ENCODE measurements at regions not wholly inside any gene's neighbourhood (a gene's known extent, or its start where the extent isn't known, plus 50 kb on each side); places are given as distances from the start of the nearest gene placed in this dataset.

DNA sequence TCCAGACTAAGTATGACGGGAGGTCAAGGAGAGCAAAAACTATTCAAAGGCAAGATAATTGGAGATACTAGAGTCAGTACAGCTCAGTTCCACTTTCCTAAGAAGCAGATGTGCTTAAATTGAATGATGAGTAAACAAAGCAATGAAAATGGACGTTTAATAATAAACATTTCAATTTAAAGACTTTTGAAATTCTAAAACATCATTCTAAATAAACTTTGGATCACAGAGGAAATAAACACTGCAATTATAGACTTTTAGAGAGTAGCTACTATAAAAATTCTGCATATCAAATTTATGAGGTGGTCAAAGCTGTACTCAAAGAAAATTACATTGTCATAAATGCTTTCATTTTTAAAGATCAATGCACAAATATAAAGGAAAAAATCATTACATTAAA lies 418.3 kb downstream of the GPAM start:
- TF ChIP-seq, protein P1, sequence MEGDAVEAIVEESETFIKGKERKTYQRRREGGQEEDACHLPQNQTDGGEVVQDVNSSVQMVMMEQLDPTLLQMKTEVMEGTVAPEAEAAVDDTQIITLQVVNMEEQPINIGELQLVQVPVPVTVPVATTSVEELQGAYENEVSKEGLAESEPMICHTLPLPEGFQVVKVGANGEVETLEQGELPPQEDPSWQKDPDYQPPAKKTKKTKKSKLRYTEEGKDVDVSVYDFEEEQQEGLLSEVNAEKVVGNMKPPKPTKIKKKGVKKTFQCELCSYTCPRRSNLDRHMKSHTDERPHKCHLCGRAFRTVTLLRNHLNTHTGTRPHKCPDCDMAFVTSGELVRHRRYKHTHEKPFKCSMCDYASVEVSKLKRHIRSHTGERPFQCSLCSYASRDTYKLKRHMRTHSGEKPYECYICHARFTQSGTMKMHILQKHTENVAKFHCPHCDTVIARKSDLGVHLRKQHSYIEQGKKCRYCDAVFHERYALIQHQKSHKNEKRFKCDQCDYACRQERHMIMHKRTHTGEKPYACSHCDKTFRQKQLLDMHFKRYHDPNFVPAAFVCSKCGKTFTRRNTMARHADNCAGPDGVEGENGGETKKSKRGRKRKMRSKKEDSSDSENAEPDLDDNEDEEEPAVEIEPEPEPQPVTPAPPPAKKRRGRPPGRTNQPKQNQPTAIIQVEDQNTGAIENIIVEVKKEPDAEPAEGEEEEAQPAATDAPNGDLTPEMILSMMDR (IDR thresholded peaks at IDR 0.05) = no peak
- TF ChIP-seq POLR2A (IDR thresholded peaks at IDR 0.05) = no peak
- DNase-seq (ENCODE audit: low spot score in 2 of 2) = no peak
- 77 to 79% methylated on average over 2 of the region's 2 CpGs for WGBS, 2 donors
- H3K4me3 ChIP-seq (ENCODE audit: low read depth, poor library complexity, severe bottlenecking) = no peak overlapping the region
- intact Hi-C loops (cut with DNase I; ENCODE audit: low total_unique reads) = no loop called here

DNA sequence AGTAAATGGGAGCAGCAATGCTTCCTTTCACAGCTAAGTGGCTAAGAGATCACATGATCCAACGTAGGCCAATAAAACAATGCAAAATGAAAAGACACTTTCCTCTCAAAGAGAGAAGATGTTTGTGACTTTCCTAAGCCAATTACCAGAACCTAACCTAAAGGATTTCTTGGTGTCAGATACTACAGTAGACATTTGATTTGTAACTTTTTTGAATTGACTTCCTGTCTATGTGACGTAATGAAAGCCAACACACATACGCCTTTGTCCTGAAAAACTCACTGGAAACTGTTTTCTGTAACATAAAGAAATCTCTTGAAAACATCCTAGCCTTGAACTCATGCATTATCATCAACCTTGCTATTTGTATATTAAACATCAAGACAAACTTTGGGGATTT lies 417.1 kb downstream of the GPAM start:
- 73 to 76% methylated on average over 3 of the region's 3 CpGs for WGBS, 2 donors
- H3K4me3 ChIP-seq (ENCODE audit: low read depth, poor library complexity, severe bottlenecking) = no peak overlapping the region
- TF ChIP-seq, protein P1 (IDR thresholded peaks at IDR 0.05) = no peak
- no peak for TF ChIP-seq POLR2A (IDR thresholded peaks at IDR 0.05)
- DNase-seq (ENCODE audit: low spot score in 2 of 2) = no peak
- intact Hi-C loops (cut with DNase I; ENCODE audit: low total_unique reads) = no loop called here

DNA sequence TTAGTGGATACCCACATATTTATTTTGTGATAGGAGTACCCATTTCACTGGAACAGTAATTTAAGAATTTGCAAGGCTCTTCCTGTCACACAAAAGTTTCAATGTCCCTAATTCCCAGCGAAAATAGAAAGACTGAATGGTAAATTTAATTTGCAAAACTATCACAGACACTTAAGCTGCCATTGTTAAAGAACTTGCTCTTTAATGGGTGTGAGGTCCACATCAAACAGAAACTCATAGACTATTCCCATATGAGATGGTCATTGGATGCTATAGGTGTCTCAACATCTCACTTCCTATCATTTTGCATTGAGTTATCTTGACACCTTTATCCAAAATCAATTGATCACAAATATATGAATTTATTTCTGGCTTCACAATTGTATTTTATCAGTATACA lies 415.9 kb downstream of the GPAM start:
- H3K4me3 ChIP-seq (ENCODE audit: low read depth, poor library complexity, severe bottlenecking) = no peak overlapping the region
- TF ChIP-seq, protein P1 (IDR thresholded peaks at IDR 0.05) = no peak
- no peak for TF ChIP-seq POLR2A (IDR thresholded peaks at IDR 0.05)
- no peak for DNase-seq (ENCODE audit: low spot score in 2 of 2)
- intact Hi-C loops (cut with DNase I; ENCODE audit: low total_unique reads) = no loop called here
- 24 to 60% methylated on average over 1 of the region's 1 CpG for WGBS, 2 donors

DNA sequence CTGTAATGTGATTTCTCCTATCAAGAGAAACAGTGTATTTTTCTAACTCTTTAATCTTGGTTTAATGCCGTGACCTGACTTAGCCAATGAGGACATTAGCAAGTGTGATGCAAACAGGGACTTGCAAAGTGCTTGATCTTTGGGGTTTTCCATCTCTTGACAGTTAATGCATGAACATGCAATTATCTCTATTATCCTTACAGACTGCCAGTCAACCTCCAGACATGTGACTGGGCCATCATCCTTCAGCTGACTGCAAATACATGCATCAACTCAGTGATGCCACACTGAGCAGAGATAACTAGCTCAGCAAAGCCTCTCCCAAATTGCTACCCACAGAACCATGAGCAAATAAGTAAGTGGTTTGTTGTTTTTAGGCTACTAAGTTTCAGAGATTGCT lies 409.6 kb downstream of the GPAM start:
- TF ChIP-seq POLR2A (IDR thresholded peaks at IDR 0.05) = no peak
- TF ChIP-seq, protein P1 (IDR thresholded peaks at IDR 0.05) = no peak
- H3K4me3 ChIP-seq (ENCODE audit: low read depth, poor library complexity, severe bottlenecking) = no peak overlapping the region
- intact Hi-C loops (cut with DNase I; ENCODE audit: low total_unique reads) = no loop called here
- 94 to 96% methylated on average over 1 of the region's 1 CpG for WGBS, 2 donors
- DNase-seq (ENCODE audit: low spot score in 2 of 2) = no peak

DNA sequence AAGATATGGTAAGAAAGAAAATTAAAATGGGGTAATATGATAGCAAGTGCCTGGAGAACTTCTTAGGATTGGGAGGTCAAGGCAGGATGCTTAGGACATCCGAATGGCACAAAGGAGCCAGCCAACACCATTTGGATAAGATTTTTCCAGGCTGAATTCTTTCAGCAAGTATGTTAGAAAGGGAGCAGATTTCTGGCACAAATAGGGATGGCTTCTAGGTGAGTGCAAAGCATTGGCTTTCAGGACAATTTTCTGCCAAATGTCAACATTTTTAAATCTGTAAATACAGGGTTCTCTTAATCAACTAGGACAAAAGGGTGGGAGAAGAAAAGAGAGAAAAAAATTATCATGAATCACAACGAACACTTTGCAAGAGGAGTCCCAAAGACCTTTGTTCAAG lies 409.1 kb downstream of the GPAM start:
- TF ChIP-seq POLR2A (IDR thresholded peaks at IDR 0.05) = no peak
- TF ChIP-seq, protein P1 (IDR thresholded peaks at IDR 0.05) = no peak
- no peak for DNase-seq (ENCODE audit: low spot score in 2 of 2)
- WGBS, 2 donors = 73 to 84% methylated on average over 2 of the region's 2 CpGs
- intact Hi-C loops (cut with DNase I; ENCODE audit: low total_unique reads) = no loop called here
- H3K4me3 ChIP-seq (ENCODE audit: low read depth, poor library complexity, severe bottlenecking) = no peak overlapping the region

DNA sequence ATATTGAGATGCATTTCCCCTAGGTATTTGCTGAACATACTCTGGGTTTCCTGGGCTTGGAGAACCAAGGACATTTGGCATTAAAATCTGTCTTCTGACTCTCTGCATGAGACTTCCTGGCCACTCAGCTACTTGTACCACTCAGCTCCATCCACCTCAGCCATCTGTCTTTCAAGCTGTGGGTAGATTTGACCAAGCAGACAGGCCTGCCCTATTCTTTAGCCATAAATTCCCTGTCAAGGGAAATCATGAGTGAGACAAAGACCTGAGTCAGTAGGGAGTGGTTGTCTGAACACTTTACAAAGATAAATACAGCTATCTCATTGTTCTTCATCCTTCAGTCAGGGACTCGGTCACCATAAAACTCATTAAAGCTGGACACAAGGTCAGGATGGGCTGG lies 399.1 kb downstream of the GPAM start:
- 64 to 80% methylated on average over 1 of the region's 1 CpG for WGBS, 2 donors
- no peak overlapping the region for H3K4me3 ChIP-seq (ENCODE audit: low read depth, poor library complexity, severe bottlenecking)
- intact Hi-C loops (cut with DNase I; ENCODE audit: low total_unique reads) = no loop called here
- no peak for TF ChIP-seq POLR2A (IDR thresholded peaks at IDR 0.05)
- TF ChIP-seq, protein P1 (IDR thresholded peaks at IDR 0.05) = no peak
- no peak for DNase-seq (ENCODE audit: low spot score in 2 of 2)

Measured in lower leg skin (tissue), 4 donors.